GM12874 (cell line): ENCODE measurements at regions not wholly inside any gene's neighbourhood (a gene's known extent, or its start where the extent isn't known, plus 50 kb on each side); places are given as distances from the start of the nearest gene placed in this dataset.

Experiments used
- TF ChIP-seq, protein P1 (sequence below): IDR thresholded peaks from 2 replicates; pipeline ENCODE4 v1.5.1; 2011; ENCODE audit warnings: low read depth, mild to moderate bottlenecking, control low read depth, low read length, moderate library complexity; ENCODE audit not compliant: insufficient read depth

DNA sequence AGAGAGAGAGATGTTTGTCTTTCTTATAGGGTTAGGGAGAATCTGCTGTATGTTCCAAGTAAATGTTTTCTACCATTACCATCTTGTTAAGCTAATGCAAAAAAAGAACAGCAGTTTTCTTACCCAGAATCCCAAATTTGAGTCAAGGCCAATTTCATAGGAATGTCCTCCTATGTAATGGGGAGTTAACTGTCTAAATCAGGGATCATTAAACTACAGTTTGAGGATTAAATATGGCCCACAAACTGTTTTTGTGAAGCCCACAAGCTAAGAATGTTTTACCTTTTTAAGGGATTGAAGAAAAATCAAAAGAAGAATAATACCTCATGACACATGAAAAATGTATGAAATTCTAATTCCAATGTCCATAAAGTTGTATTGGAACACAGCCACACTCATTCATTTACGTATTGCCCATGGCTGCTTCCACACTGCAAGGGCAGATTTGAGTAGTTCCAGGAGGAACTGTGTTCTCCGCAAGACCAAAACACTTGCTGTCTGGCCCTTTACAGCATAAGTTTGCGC is 113.2 kb upstream of the SPRY1 start:
- TF ChIP-seq, protein P1, sequence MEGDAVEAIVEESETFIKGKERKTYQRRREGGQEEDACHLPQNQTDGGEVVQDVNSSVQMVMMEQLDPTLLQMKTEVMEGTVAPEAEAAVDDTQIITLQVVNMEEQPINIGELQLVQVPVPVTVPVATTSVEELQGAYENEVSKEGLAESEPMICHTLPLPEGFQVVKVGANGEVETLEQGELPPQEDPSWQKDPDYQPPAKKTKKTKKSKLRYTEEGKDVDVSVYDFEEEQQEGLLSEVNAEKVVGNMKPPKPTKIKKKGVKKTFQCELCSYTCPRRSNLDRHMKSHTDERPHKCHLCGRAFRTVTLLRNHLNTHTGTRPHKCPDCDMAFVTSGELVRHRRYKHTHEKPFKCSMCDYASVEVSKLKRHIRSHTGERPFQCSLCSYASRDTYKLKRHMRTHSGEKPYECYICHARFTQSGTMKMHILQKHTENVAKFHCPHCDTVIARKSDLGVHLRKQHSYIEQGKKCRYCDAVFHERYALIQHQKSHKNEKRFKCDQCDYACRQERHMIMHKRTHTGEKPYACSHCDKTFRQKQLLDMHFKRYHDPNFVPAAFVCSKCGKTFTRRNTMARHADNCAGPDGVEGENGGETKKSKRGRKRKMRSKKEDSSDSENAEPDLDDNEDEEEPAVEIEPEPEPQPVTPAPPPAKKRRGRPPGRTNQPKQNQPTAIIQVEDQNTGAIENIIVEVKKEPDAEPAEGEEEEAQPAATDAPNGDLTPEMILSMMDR: no peak

DNA sequence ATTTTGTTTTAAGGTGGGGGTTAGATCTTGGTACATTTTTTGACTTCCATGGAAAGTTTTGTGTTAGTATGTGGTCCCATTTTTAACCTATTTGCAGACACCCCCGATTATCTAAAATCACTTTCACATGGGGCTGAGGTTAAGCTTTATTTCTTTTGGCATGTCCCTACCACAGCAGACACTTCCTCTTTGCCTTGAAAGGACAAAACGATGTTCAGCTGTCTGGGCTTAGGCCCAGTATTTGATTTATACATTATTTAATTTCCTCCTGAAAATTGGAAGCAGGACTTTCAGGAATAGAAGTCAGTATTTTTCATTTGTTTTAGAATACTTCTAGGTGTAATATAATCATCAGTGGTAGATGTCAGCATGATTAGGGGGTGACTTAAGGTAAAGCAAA is 112.4 kb upstream of the SPRY1 start:
- TF ChIP-seq, protein P1: no peak

GRCh38 chr4:123286903-123287466 is 109.6 kb upstream of the SPRY1 start:
- TF ChIP-seq, protein P1: no peak

- TF ChIP-seq, protein P1: no peak
These were observed 108.1 kb upstream of the SPRY1 start for GRCh38 chr4:123288309-123289025.

DNA sequence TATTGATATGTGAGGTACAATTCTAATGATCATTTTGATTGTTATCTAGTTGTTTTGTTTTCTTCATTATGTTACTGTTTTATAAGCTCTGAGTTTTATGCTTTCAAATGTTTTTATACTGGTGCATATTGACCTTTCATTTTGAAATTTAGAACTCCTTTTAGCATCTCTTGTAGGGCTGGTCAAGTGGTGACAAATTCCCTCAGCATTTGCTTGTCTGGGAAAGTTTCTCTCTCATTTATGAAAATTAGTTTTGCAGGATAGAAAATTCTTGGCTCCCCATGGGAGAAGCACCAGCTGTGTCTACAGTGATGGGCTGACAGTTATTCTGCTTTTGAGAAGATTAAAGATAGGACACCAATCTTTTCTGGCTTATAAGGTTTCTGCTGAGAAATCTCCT is 105.3 kb upstream of the SPRY1 start:
- TF ChIP-seq, protein P1: no peak

- TF ChIP-seq, protein P1: no peak
These were observed 98.8 kb upstream of the SPRY1 start for GRCh38 chr4:123297836-123298235.

- TF ChIP-seq, protein P1: no peak
These were observed 98.3 kb upstream of the SPRY1 start for GRCh38 chr4:123298261-123298660.
